AG08395 (cell line): ENCODE measurements at regions not wholly inside any gene's neighbourhood (a gene's known extent, or its start where the extent isn't known, plus 50 kb on each side); places are given as distances from the start of the nearest gene placed in this dataset.
"Not testable (repeated sequence)": the region's sequence is repeated elsewhere in the genome, so short reads cannot be mapped to it uniquely, and the experiment has no call there.

ENCODE experiments used
- DNase-seq: peaks from one replicate; pipeline ENCODE4 v3.0.0; 2012; ENCODE audit warnings: mixed read lengths, low spot score

- DNase-seq, result no peak
Observed at GRCh38 chr14:27245947-27246346, 648.1 kb upstream of the NOVA1 start.

- no peak for DNase-seq
Observed at GRCh38 chr14:27253966-27254365, 656.1 kb upstream of the NOVA1 start.

- DNase-seq, result no peak
Observed at GRCh38 chr14:27256805-27257204, 659.0 kb upstream of the NOVA1 start.

- DNase-seq, result no peak
Observed at GRCh38 chr14:27267876-27268275, 670.0 kb upstream of the NOVA1 start.

- DNase-seq, result no peak
Observed at GRCh38 chr14:27270716-27271115, 672.9 kb upstream of the NOVA1 start.

- no peak for DNase-seq
Observed at GRCh38 chr14:27278341-27278740, 680.5 kb upstream of the NOVA1 start.

GRCh38 chr14:27305441-27305945, 707.7 kb upstream of the NOVA1 start:
- no peak for DNase-seq

- not testable (repeated sequence) for DNase-seq
Observed at GRCh38 chr14:27312730-27313129, 714.9 kb upstream of the NOVA1 start.

GRCh38 chr14:27314231-27314630, 716.4 kb upstream of the NOVA1 start:
- DNase-seq, result no peak

- DNase-seq, result no peak
Observed at GRCh38 chr14:27315477-27315876, 717.6 kb upstream of the NOVA1 start.

GRCh38 chr14:27315947-27316346, 718.1 kb upstream of the NOVA1 start:
- no peak for DNase-seq

- DNase-seq, result no peak
Observed at GRCh38 chr14:27318774-27319420, 721.1 kb upstream of the NOVA1 start.

GRCh38 chr14:27320261-27320660, 722.4 kb upstream of the NOVA1 start:
- DNase-seq, result no peak

GRCh38 chr14:27327095-27327494, 729.3 kb upstream of the NOVA1 start:
- no peak for DNase-seq

GRCh38 chr14:27338012-27338411, 740.2 kb upstream of the NOVA1 start:
- no peak for DNase-seq

GRCh38 chr14:27363036-27363435, 765.2 kb upstream of the NOVA1 start:
- DNase-seq, result not testable (repeated sequence)

GRCh38 chr14:27366596-27366995, 768.8 kb upstream of the NOVA1 start:
- no peak for DNase-seq

- no peak for DNase-seq
Observed at GRCh38 chr14:27367345-27367744, 769.5 kb upstream of the NOVA1 start.

GRCh38 chr14:27370074-27370473, 772.2 kb upstream of the NOVA1 start:
- no peak for DNase-seq

GRCh38 chr14:27370775-27371174, 772.9 kb upstream of the NOVA1 start:
- DNase-seq, result no peak

GRCh38 chr14:27371209-27371608, 773.4 kb upstream of the NOVA1 start:
- DNase-seq, result no peak

- no peak for DNase-seq
Observed at GRCh38 chr14:27371868-27372267, 774.0 kb upstream of the NOVA1 start.

GRCh38 chr14:27372771-27373170, 774.9 kb upstream of the NOVA1 start:
- no peak for DNase-seq

- DNase-seq, result no peak
Observed at GRCh38 chr14:27384124-27384523, 786.3 kb upstream of the NOVA1 start.
